HG03457 (cell line): ENCODE measurements at regions not wholly inside any gene's neighbourhood (a gene's known extent, or its start where the extent isn't known, plus 50 kb on each side); places are given as distances from the start of the nearest gene placed in this dataset.
"Not testable (repeated sequence)": the region's sequence is repeated elsewhere in the genome, so short reads cannot be mapped to it uniquely, and the experiment has no call there.

Experiments used
- ATAC-seq: cut with Tn5 transposase; IDR thresholded peaks from one replicate; pipeline ENCODE4 v1.9.1; 2021; ENCODE audit warnings: moderate number of reproducible peaks; ENCODE audit not compliant: unreplicated experiment

- not testable (repeated sequence) for ATAC-seq
Observed at GRCh38 chr7:89616829-89617228, 537.4 kb upstream of the STEAP1 start.

- no peak for ATAC-seq
Observed at GRCh38 chr7:89618274-89618673, 536.0 kb upstream of the STEAP1 start.

GRCh38 chr7:89621925-89622641, 532.2 kb upstream of the STEAP1 start:
- no peak for ATAC-seq

- peak; percentile 88 for ATAC-seq
Observed at GRCh38 chr7:89623018-89623672, 531.1 kb upstream of the STEAP1 start.

- ATAC-seq: not testable (repeated sequence)
Observed at GRCh38 chr7:89624155-89624554, 530.1 kb upstream of the STEAP1 start.

GRCh38 chr7:89648509-89648908, 505.8 kb upstream of the STEAP1 start:
- ATAC-seq: no peak

GRCh38 chr7:89655946-89656345, 498.3 kb upstream of the STEAP1 start:
- ATAC-seq: no peak

- ATAC-seq: no peak
Observed at GRCh38 chr7:89661876-89662275, 492.4 kb upstream of the STEAP1 start.

GRCh38 chr7:89666136-89666835, 488.0 kb upstream of the STEAP1 start:
- ATAC-seq: no peak

GRCh38 chr7:89680161-89680560, 474.1 kb upstream of the STEAP1 start:
- no peak for ATAC-seq

GRCh38 chr7:89681448-89681847, 472.8 kb upstream of the STEAP1 start:
- no peak for ATAC-seq

- no peak for ATAC-seq
Observed at GRCh38 chr7:89685287-89685686, 469.0 kb upstream of the STEAP1 start.

- ATAC-seq: no peak
Observed at GRCh38 chr7:89687211-89687610, 467.1 kb upstream of the STEAP1 start.

- ATAC-seq: no peak
Observed at GRCh38 chr7:89695241-89695640, 459.0 kb upstream of the STEAP1 start.

GRCh38 chr7:89714131-89714530, 440.1 kb upstream of the STEAP1 start:
- no peak for ATAC-seq

- ATAC-seq: not testable (repeated sequence)
Observed at GRCh38 chr7:89718941-89719340, 435.3 kb upstream of the STEAP1 start.

GRCh38 chr7:89728481-89728880, 425.8 kb upstream of the STEAP1 start:
- ATAC-seq: no peak

GRCh38 chr7:89731751-89732445, 422.4 kb upstream of the STEAP1 start:
- ATAC-seq: no peak

- ATAC-seq: no peak
Observed at GRCh38 chr7:89738549-89738948, 415.7 kb upstream of the STEAP1 start.

- no peak for ATAC-seq
Observed at GRCh38 chr7:89757910-89758309, 396.4 kb upstream of the STEAP1 start.

- ATAC-seq: no peak
Observed at GRCh38 chr7:89760690-89761089, 393.6 kb upstream of the STEAP1 start.
